T-helper 2 cell treated with Interferon-gamma antibody and Interleukin-4, amounts not matched to agents 100 ng/mL and 5 ng/mL, for 36 hours (primary cell): ENCODE measurements at regions not wholly inside any gene's neighbourhood (a gene's known extent, or its start where the extent isn't known, plus 50 kb on each side); places are given as distances from the start of the nearest gene placed in this dataset.

Source experiments
- intact Hi-C: fragments of 100-400 bp; cut with micrococcal nuclease; formaldehyde crosslinking; loops from one replicate; pipeline ENCODE4 v1.15.1; 2023

GRCh38 chr2:226622484-226622883 is 177.1 kb downstream of the IRS1 start:
- intact Hi-C loops: no loop called here

GRCh38 chr2:226620176-226620575 is 179.4 kb downstream of the IRS1 start:
- intact Hi-C loops: no loop called here

DNA sequence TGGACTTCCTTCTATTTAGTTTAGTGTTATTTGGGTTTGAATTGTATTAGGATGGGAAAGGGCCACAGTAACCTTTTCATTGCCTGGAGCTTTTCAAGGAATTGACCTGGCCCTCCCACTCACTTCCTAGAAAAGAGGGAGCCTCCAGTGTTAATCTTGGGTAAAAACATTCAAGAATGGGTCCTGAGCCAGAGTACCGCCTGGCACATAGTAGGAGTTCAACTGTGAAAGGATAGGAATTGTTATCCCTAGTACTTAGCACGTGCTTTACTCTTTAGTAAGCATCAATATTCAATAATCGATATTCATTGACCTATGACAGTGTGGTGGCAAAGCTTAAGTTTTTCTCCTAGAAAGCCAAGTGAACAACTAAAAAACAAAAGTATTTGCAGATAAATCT is 179.9 kb downstream of the IRS1 start:
- intact Hi-C loops: no loop called here

- intact Hi-C loops: no loop called here
These were observed 180.6 kb downstream of the IRS1 start for GRCh38 chr2:226618875-226619605.

DNA sequence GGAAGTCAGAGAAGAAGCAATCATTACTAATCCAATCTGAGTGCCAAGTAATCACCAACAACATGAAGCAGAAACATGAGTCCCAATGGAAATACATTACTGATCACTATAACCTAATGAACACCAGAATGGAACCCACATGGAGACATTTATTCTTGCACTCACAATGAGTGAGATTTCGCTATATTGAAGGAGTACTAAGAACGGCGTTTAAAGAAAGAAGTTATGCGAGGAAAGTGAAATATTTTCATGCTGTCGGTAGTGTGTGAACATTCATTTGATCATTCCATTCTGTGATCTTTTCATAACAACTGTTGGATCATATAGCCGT is 181.1 kb downstream of the IRS1 start:
- intact Hi-C loops: no loop called here

GRCh38 chr2:226615891-226616290 is 183.7 kb downstream of the IRS1 start:
- intact Hi-C loops: no loop called here

DNA sequence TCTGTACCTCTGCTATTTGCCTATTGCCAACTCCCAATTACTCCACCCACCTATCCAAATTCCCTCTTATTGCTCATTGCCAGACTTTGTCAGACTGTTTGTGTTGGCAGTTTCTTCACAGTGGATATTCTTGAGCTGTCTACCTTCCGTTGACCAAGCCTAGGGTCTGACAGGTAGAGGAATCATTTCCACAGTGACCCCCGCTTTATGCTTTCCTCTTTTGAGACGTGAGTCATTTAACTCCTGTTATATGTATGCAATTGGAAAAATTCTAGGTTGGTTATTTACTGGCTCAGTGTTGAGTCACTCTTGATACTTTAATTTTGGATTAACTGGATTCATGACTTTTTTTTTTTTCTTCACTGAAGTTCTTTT is 187.7 kb downstream of the IRS1 start:
- intact Hi-C loops: no loop called here

GRCh38 chr2:226611196-226611943 is 188.2 kb downstream of the IRS1 start:
- intact Hi-C loops: no loop called here

- intact Hi-C loops: no loop called here
These were observed 190.3 kb downstream of the IRS1 start for GRCh38 chr2:226609366-226609765.

GRCh38 chr2:226608451-226608850 is 191.2 kb downstream of the IRS1 start:
- intact Hi-C loops: no loop called here

GRCh38 chr2:226607379-226607778 is 192.2 kb downstream of the IRS1 start:
- intact Hi-C loops: no loop called here

DNA sequence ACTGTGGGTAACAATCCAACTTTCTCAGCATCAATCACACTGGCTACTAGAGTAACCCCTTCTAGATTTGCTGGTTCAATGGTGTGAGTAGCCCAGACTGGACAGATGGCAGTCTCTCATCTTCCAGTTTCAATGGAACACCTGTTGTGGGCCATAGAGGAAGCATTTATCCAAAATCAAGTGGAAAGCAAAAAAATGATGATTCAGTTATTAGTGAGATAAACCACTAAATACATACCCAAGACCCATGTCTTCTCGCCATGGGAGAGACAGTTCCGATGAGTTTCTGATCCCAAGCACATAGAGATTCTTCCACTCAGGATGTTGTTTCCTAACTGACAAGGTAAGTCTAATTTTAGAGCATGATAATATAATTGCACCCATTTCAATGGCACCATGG is 194.0 kb downstream of the IRS1 start:
- intact Hi-C loops: no loop called here

DNA sequence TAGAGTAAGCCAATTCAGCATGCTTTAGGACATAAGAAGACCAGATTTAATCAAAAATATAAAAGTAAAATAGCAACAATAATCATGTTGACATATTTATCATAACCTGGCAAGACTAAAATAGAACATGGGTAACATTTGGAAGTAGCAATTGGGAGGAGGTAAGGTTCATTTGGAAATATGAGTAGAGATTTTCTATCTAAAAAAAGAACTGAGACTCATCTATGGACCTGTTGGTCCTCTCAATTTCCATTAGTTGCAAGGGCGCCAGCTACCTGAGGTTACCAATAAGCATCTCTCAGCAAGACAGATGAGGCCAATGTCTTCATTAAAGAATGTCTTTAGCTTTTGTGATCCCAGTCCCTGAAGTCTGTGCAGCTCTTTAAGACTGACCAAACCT is 196.0 kb downstream of the IRS1 start:
- intact Hi-C loops: no loop called here

- intact Hi-C loops: no loop called here
These were observed 197.5 kb downstream of the IRS1 start for GRCh38 chr2:226601881-226602662.

- intact Hi-C loops: no loop called here
These were observed 198.8 kb downstream of the IRS1 start for GRCh38 chr2:226600802-226601201.

DNA sequence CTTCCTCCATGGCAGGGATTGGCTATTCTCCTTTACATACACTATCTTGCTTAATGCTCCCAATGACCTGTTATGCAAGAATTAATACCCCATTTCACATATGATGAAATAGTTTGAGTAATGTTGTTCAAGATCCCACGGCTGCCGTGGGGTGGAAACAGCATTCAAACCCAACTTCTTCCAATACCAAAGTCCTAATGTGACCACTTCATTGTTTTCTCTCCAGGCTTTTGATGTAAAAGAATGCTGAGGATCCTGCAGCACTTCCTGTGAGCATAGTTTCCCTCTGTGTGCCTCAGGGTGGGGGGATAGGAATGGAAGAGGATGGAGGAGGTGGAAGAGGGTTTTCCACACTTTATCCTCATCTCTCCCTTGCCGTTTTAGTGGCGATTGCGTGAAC is 199.4 kb downstream of the IRS1 start:
- intact Hi-C loops: no loop called here

- intact Hi-C loops: no loop called here
These were observed 210.6 kb downstream of the IRS1 start for GRCh38 chr2:226589043-226589442.

- intact Hi-C loops: no loop called here
These were observed 214.5 kb downstream of the IRS1 start for GRCh38 chr2:226585130-226585561.

DNA sequence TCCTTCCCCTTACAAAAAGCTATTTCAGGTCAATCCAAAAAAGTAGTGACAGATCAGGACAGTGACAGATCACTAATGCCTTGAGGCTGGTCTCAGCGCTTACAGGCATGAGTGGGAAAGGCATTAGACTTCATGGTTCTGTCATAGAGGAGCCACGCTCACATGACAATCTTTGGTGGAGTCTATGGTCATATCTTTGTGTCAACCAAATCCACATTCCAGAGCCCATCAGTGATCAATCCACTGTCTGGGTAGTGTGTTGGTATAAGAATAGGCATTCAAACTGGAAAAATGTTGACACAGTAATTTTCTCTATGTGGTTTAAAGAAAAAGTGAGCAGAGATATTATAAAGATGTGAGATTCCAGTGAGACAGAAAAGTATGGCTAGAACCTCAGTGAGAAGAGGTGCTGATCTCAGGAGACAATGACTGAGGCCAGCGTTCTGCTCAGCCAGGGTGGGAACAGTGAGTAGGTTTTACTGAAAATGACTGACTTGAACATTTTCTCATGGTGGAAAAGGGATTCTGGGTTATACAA is 215.0 kb downstream of the IRS1 start:
- intact Hi-C loops: no loop called here

DNA sequence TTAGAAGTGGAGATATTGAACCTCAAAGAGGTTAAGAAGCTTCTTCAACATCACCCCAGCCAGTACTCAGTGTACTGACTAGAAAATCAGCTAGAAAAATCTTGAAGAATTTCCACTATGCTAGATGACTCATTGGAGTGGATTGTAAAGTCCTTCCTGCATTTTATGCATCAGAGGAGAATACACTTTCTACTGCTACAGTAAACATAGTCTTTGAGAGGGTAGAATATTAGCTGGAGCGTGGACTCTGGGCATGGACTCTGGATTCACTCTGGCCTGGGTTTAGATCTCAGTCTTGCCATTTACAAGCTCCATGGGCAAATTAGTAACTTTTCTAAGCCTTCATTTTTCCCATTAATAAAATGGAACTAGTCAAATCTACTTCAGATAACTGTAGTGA is 215.9 kb downstream of the IRS1 start:
- intact Hi-C loops: no loop called here

- intact Hi-C loops: no loop called here
These were observed 218.0 kb downstream of the IRS1 start for GRCh38 chr2:226581661-226582060.

- intact Hi-C loops: no loop called here
These were observed 218.6 kb downstream of the IRS1 start for GRCh38 chr2:226581004-226581403.
